ENCODE measurements at regions not wholly inside any gene's neighbourhood (a gene's known extent, or its start where the extent isn't known, plus 50 kb on each side); places are given as distances from the start of the nearest gene placed in this dataset.
A peak's percentile ranks its signal among the peaks of the same experiment; 100 is the strongest.
"Not testable (repeated sequence)": the region's sequence is repeated elsewhere in the genome, so short reads cannot be mapped to it uniquely, and the experiment has no call there.

DNA sequence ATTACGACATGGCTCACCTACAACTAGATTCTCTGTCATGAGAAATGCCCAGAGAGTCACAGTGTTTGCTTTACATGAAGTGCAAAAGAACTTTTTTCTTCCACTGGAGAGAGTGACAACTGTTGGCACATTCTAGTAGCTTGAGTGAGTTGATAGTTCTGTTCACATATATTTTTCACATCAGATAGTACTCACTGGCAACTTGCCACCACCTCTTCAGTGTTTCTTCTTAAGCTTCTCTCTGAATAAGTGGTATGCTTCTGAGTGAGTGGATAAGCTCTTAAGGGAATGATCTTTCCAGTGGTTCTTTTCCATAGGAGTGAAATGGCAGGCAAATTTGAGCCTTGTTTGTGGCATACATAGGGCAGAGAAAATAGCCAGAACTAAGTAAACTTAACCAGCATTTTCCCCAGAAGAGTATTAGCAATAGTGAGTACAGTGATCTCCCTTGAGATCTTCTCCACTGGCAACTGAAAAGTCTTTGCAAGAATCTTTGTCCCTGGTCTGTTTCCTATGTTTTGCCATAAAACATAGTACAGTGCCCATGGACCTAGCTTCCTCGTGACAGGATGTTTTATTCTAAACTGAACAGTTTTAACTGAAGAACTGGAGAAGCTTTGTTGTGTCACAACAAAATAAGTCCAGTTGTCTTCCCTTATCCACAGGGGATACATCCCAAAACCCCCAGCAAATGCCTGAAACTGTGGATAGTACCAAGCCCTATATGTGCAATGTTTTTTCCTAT is 125.4 kb upstream of the CDK13 start:
- ChIA-PET POLR2A (ENCODE audit: low non-redundant PET) (no interaction called here), CTCF (no interaction called here)
- TF ChIP-seq, protein P1, sequence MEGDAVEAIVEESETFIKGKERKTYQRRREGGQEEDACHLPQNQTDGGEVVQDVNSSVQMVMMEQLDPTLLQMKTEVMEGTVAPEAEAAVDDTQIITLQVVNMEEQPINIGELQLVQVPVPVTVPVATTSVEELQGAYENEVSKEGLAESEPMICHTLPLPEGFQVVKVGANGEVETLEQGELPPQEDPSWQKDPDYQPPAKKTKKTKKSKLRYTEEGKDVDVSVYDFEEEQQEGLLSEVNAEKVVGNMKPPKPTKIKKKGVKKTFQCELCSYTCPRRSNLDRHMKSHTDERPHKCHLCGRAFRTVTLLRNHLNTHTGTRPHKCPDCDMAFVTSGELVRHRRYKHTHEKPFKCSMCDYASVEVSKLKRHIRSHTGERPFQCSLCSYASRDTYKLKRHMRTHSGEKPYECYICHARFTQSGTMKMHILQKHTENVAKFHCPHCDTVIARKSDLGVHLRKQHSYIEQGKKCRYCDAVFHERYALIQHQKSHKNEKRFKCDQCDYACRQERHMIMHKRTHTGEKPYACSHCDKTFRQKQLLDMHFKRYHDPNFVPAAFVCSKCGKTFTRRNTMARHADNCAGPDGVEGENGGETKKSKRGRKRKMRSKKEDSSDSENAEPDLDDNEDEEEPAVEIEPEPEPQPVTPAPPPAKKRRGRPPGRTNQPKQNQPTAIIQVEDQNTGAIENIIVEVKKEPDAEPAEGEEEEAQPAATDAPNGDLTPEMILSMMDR (conservative IDR thresholded peaks at IDR 0.05; ENCODE audit: low read depth): no peak
- no peak overlapping the region for H3K27ac ChIP-seq
- no peak for DNase-seq (ENCODE audit: low spot score)

DNA sequence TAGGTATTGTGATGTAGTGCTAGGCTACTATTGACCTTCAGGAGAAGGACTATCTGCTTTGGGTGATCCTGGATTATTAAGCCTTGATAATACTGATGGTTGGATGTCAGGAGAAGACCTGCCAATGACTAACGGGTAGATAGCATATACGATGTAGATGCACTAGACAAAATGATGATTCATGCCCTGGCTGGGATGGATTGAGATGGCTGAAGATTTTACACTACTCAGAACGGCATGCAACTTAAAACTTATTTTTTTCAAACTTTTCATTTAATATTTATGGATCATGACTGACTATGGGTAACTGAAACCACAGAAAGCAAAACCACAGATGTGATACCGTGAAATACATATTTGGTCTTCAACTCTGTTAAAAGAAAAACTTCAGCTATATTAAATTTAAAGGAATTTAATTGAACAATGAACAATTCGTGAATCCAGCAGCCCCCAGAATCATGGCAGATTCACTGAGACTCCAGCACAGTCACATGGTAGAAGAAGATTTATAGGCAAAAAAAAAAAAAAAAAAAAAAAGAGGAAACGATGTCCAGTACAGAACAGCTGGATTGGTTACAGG is 124.6 kb upstream of the CDK13 start:
- TF ChIP-seq, protein P1 (conservative IDR thresholded peaks at IDR 0.05; ENCODE audit: low read depth): no peak
- ChIA-PET POLR2A (ENCODE audit: low non-redundant PET) (no interaction called here), CTCF (interaction anchor here (0.6 kb wide), 1 partner anchor 18 kb away, joined by 5 read pairs; no protein-coding TSS in a partner anchor)
- DNase-seq (ENCODE audit: low spot score): no peak
- H3K27ac ChIP-seq: no peak overlapping the region

- ChIA-PET POLR2A (ENCODE audit: low non-redundant PET) (interaction anchor here (0.5 kb wide), 1 partner anchor 301 kb away, joined by 3 read pairs; no protein-coding TSS in a partner anchor), CTCF (interaction anchor here (0.6 to 0.8 kb wide), 2 partner anchors 19 to 44 kb away, joined by 4 to 5 read pairs; no protein-coding TSS in a partner anchor)
- no peak for DNase-seq (ENCODE audit: low spot score)
- TF ChIP-seq, protein P1 (conservative IDR thresholded peaks at IDR 0.05; ENCODE audit: low read depth): no peak
- H3K27ac ChIP-seq: no peak overlapping the region
Observed at GRCh38 chr7:39826166-39826565, 123.9 kb upstream of the CDK13 start.

- POLR2A ChIA-PET (ENCODE audit: low non-redundant PET): no interaction called here
- CTCF ChIA-PET: no interaction called here
- no peak overlapping the region for H3K27ac ChIP-seq
- TF ChIP-seq, protein P1 (conservative IDR thresholded peaks at IDR 0.05; ENCODE audit: low read depth): no peak
- DNase-seq (ENCODE audit: low spot score): no peak
Observed at GRCh38 chr7:39827571-39827970, 122.5 kb upstream of the CDK13 start.

DNA sequence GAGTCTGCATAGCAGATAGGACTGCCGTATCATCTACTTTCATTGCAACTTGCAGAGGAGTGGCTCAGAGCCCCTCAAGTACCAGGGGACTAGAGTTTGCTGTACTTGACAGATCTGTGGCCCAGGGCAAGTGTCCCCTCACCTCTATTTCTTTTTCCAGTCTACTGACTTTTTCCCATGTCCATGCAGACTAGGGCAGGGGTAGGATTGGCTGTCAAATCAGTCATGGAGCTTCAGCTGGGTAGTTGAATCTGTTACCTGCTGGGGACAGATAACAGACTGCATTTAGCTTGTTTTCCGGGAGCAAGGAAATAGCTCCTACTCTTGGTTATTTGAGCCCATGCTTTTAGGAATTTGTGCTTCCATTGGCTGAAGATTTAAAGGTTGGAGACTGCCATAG is 121.0 kb upstream of the CDK13 start:
- CTCF ChIA-PET: interaction anchor here (0.6 to 0.7 kb wide), 2 partner anchors 18 to 249 kb away, joined by 3 read pairs; no protein-coding TSS in a partner anchor
- H3K27ac ChIP-seq: no peak overlapping the region
- DNase-seq (ENCODE audit: low spot score): no peak
- POLR2A ChIA-PET (ENCODE audit: low non-redundant PET): no interaction called here
- TF ChIP-seq, protein P1 (conservative IDR thresholded peaks at IDR 0.05; ENCODE audit: low read depth): no peak

GRCh38 chr7:39832519-39833085 is 117.5 kb upstream of the CDK13 start:
- CTCF ChIA-PET: interaction anchor here (1.4 kb wide), 1 partner anchor 220 kb away, joined by 5 read pairs; no protein-coding TSS in a partner anchor
- DNase-seq (ENCODE audit: low spot score): no peak
- TF ChIP-seq, protein P1 (conservative IDR thresholded peaks at IDR 0.05; ENCODE audit: low read depth): no peak
- POLR2A ChIA-PET (ENCODE audit: low non-redundant PET): no interaction called here
- no peak overlapping the region for H3K27ac ChIP-seq

GRCh38 chr7:39833180-39833799 is 116.8 kb upstream of the CDK13 start:
- CTCF ChIA-PET: interaction anchor here (0.6 to 1.4 kb wide), 3 partner anchors 13 to 219 kb away, joined by 3 to 5 read pairs (median 3); no protein-coding TSS in a partner anchor
- POLR2A ChIA-PET (ENCODE audit: low non-redundant PET); H3K27ac ChIP-seq: not testable (repeated sequence)
- peak; percentile 27 for DNase-seq (ENCODE audit: low spot score)

- CTCF ChIA-PET: interaction anchor here (0.6 to 0.7 kb wide), 2 partner anchors 14 to 216 kb away, joined by 3 read pairs; no protein-coding TSS in a partner anchor
- POLR2A ChIA-PET (ENCODE audit: low non-redundant PET); DNase-seq (ENCODE audit: low spot score); H3K27ac ChIP-seq: not testable (repeated sequence)
Observed at GRCh38 chr7:39833865-39834634, 116.0 kb upstream of the CDK13 start.
